HG03432 (cell line): ENCODE measurements at regions not wholly inside any gene's neighbourhood (a gene's known extent, or its start where the extent isn't known, plus 50 kb on each side); places are given as distances from the start of the nearest gene placed in this dataset.
A peak's percentile ranks its signal among the peaks of the same experiment; 100 is the strongest.
"Not testable (repeated sequence)": the region's sequence is repeated elsewhere in the genome, so short reads cannot be mapped to it uniquely, and the experiment has no call there.

Source experiments
- ATAC-seq: cut with Tn5 transposase; IDR thresholded peaks from one replicate; pipeline ENCODE4 v1.9.1; 2021; ENCODE audit warnings: mild to moderate bottlenecking, moderate library complexity; ENCODE audit not compliant: unreplicated experiment

DNA sequence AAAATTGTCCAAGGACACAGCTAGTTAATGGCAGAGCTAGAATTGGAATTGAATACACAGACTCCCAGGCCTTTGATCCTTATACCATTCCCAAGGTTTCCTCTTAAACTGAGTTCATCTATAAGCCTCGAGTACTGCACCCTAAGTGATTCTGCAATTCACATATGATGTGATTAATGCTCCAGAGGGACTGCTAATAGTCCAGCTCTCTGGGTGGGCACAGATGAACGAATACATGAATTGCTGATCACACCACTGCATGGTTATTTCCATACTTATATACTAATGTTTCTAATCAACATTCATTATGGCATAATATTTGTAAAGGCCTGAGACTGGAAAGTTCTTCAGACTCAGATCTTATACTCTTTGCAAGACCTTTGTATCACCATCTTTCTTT, 101.8 kb downstream of the NUFIP1 start:
- no peak for ATAC-seq

DNA sequence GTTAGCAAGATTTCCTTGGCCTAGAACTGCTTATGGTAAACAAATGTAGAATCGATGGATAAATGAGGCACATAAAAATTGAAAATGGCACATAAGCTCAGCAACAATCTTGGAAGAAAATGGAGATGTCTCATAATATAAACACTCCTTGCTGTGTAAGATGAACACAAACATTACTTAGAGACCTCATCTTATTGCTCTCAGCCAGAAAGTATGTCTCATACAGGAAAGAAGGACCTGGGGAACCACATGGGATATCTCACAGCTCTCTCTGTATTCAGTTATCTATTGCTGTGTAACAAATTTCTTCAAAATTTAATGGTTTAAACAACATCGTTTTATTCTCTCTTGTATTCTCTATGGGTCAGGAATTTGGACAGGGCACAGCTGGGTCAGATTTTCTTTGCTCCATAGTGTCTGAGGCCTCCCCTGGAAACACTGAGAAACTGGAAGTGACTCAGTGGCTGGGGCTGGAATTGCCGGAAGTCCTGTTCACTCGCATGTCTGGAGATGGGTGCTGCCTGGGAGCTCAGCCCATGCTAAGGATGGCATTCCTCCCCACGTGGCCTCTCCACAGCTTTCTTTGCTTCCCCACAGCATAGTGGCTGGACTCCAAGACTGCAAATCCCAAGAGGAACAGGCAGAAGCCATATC, 105.1 kb downstream of the NUFIP1 start:
- no peak for ATAC-seq

DNA sequence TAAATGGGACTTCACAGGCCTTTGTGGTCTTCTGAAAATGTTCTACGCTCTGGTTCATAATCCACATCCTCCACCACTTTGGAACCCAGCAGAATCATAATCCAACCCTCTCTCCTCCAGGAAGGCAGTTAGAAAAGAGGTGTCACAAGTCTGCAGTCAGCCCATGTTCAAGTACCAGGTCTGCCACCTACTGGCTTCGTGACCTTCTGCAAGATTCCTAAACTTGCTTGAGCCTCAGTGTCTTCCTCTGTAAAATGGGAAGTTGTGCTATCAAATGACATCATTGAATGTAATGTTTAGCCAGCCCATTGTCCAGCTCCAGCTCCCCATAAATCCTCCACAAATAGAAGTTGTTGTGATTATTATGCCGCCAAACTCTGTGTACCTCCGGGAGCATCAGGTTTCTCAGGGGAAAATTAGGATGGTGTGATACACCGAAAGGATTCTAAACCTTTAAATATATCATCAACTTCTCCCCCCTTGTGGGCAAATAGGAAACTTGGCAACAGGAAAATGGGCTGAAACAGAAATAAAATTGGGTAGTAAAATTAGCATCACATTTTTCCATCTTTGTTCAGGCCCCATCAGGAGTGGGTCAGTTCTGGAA, 109.7 kb downstream of the NUFIP1 start:
- ATAC-seq = no peak

DNA sequence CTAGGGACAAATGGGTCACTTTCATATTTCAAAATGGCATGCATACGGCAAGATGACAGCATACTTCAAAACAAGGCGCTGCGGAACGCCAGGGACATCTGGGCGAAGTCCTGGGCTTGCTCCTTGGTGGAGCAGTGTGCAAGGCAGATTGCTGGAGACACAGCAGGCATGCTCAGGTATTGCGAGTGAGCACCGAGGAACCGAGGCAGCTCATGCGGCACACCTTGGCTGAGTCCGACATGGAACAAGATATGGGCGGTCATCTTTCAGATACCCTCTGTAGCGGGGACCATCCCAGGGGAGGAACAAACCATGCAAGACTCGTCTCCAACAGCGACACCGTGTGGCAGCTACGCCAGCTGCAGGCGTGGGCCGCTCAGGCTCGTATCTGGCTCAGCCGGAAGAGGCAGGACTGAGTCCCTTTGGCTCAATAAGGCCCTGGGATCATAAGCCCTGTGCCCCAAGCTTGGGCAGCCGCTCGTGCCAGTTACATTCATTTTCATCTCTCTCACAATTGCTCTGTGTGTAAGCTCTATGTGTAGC, 112.4 kb downstream of the NUFIP1 start:
- ATAC-seq = no peak

DNA sequence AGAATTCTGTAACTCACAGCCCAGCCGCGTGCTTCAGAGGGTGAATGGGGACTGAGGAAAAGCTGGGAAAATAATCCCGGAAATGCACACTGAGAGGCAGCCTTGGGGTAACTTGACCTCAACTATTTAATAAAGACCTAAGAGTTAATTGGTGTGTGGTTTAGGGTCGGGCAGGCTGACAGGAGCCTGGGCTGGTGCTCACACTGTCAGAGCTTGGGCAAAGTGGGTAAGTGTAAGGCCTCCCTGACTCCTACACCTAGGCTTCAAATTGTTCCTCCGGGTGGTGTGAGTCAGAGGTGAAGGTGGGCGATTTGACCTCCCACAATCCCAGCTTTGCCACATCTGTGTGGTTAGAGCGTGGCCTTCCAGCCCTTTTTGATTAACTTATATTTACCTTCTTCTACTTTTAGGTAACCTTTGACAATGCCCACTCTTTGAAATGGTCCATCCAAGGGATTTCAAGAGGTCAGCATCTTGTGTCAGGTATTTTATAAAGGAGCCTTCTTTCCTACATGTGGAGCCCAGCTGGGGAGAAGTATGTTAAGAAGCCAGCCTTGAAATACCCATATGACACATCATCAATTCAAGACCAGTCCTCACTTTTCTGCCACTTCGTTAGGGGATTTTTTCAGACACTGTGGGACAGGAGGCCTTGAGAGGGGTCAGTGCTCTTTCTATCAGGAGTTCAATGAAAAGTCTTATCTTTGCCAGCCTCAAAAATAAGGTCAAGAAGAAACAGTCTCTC, 114.2 kb downstream of the NUFIP1 start:
- no peak for ATAC-seq

DNA sequence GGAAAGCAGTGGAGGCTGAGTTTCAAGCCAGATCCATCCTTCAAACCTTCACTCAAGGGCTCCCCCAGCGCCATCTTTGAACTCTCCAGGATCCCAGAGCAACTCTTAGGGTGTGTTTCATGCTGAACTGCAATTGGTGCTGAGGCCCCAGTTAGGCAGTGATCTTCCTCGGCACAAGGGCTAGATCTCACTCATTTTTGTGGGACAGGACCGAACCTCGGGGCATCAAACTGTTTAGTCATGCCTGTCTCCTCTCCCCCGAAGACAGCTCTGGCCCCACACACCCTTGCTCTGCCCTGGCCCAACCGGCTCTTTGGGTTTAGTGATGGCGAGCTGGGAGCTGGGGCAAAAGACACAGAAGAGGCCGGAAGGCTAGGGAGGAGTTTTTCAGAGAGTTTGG, 115.1 kb downstream of the NUFIP1 start:
- no peak for ATAC-seq

DNA sequence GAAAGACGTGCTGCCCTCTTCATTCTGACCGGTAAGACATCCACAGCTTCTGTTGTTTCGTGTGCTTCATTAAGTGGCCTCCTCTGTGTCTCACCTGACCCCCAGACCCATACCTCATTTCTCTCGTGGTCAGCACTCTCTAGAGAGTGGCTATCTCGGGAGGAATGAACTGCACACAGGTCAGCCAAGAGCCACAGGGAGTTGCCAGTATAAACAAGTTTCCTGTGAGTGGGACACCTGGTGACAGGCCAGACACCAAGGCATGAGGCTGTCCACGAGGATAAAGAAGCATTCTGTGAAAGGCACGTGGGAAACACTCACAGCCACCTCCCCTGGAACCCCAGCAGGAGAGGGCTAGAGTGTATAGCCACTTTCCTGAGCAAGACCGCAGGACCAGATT, 115.8 kb downstream of the NUFIP1 start:
- ATAC-seq = no peak

DNA sequence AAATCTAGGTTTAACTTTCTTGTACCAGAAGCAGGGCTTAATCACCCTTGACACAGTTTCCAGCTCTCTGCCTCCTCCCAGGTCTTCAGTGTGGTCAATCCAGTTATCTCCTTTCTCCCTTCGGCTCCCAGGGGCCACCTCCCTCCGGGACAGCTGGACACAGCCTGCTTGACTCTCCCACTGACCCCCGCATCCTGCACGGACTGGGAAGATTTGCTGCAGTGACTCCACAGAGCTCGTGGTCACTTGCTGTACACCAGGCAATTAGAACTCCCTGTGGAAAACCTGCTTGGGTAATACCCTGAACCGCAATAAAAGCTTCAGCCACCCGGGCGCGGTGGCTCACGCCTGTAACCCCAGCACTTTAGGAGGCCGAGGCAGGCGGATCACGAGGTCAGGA, 116.5 kb downstream of the NUFIP1 start:
- ATAC-seq = no peak

DNA sequence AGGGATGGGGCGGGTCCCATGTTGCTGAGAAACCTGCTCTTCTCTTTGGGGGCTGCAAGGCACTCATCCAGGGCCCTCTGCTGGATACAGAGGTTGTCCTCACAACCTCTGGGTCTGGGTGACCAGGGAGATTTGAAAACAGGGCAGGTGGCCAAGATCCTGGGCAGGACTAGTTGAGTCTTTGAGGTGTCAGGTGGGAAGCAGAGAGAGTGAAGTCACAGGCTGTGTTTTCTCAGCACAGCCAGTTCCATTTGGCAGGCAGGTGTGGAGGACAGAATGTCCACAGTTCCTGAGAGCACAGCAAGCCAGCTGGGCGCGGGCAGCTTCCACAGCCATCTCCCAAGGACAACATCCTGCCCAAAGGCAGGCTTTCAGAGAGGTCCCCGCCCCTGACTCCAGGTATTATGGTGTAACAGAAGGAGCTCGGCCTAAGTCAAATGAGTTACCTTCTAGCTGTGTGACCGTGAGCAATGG, 118.8 kb downstream of the NUFIP1 start:
- ATAC-seq = no peak

DNA sequence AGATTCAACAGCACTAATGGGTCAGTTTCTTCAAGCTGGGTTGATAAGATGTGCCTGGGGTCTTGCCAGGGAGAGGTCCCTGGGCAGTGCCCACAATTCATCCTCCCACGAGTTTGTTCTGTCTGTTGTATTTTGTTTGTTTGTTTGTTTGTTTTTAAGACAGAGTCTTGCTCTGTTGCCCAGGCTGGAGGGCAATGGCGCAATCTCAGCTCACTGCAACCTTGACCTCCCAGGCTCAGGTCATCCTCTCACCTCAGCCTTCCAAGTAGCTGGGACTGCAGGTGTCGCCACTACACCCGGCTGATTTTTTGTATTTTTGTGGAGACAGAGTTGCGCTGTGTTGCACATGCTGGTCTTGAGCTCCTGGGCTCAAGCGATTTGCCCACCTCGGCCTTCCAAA, 120.1 kb downstream of the NUFIP1 start:
- no peak for ATAC-seq

DNA sequence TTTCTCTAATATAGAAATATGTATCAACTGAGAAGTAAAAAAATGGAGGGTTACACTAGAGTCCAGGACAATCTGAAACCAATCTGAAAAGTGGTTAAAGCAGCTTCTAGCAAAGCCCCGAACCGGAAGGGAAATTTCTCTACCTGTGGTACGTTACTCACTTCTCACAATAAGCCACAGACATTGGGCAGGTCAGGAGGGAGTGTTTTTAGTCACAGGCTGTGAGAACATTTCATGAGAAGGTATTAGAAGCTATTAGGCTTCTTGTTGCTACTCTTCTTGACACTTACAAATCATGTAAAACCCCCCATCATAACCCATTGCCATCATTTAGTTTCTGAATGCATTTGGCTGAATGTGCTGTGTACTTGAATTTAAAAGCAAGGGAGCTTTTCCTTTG, 120.9 kb downstream of the NUFIP1 start:
- ATAC-seq = peak; percentile 91

DNA sequence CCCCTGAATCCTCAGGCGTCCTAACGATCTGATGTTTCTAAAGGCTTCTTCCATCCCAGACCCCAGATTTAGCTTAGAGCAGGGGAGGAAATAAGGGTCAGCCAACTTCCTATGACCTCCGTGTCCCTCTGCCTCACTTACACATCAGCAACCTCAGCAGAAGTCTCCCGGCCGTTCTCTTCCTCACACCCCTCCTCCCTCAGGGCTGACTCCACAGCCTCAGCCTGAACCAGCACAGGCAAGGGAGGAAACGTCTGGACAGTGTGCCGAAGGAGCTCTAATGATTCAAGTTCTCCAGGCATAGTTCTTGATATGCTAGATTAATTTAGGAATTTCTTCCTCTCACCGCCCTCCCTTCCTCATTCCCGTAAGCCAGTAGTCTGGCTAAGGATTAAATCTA, 121.4 kb downstream of the NUFIP1 start:
- no peak for ATAC-seq

DNA sequence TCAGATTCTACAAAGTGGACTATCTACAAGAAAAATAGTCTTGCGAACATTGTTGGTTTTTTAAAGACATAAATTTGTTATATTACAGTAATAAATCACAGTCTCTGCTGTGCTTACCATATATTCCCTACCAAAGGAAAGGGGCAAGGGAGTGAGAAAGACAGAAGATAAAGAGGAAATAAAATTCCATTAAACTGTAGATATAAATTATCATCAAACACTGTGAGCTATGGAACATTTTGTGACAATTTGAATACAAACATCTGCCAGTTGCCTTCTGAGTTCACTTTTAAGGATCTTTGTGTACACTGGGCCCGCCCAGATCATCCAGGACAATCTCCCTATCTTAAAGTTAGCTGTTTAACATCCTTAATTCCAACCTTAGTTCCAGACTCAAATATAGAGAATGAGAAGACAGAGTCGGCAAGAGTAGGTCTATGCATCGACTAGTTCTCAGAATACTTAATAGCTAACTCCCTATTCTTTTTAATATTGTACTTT, 122.8 kb downstream of the NUFIP1 start:
- ATAC-seq = no peak

DNA sequence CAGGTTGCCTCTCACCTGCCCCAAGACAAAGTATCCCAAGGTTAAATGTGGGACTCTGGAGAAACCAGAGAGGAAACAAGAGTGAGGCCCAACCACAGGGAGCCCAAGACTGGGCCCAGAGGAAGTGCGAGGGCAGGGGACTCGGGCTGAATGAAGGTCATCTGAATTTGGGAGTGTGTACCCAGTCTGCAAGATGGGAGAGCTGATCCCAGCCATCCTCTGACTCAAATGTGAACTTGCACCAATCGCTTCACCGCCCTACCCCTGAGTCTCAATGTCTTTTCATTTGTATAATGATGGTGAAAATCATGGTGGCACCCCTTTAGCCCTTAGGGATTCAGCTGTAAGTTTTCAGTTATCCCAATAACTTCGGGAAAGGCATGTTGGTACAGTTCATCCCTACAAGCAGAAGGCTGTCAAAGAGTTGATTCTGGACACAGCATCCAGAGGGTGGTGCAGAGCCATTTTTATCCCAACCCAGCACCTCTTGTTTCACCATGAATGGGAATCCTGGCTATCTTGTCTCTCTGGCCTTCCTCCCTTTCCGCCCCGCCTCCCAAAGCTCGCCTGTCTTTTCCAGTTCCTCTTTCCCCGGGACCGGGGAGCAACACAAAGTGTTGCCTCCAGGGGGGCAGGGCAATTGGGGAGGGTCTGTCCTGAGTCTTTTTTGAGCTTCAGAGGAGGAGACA, 123.4 kb downstream of the NUFIP1 start:
- no peak for ATAC-seq

DNA sequence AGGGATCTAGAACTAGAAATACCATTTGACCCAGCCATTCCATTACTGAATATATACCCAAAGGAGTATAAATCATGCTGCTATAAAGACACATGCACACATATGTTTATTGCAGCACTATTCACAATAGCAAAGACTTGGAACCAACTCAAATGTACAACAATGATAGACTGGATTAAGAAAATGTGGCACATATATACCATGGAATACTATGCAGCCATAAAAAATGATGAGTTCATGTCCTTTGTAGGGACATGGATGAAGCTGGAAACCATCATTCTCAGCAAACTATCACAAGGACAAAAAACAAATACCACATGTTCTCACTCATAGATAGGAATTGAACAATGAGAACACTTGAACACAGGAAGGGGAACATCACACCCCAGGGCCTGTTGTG, 125.6 kb downstream of the NUFIP1 start:
- ATAC-seq = not testable (repeated sequence)

DNA sequence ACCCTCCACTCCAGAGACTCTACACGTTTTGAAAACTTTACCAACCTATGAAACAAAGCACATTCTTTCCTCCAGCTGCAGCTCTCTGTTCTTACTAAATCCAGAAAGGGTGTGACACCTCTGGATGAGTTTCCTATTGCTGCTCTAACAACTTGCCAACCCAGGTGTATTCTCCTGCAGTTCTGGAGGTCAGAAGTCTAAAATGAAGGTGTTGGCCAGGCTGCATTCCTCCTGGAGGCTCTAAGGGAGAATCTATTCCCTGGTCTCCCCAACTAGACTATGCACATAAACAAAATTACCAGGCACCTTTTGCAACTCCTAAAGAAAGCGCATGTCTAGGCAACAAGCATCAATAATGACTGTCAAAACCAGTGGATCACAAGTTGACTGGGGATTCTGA, 128.8 kb downstream of the NUFIP1 start:
- ATAC-seq = no peak

DNA sequence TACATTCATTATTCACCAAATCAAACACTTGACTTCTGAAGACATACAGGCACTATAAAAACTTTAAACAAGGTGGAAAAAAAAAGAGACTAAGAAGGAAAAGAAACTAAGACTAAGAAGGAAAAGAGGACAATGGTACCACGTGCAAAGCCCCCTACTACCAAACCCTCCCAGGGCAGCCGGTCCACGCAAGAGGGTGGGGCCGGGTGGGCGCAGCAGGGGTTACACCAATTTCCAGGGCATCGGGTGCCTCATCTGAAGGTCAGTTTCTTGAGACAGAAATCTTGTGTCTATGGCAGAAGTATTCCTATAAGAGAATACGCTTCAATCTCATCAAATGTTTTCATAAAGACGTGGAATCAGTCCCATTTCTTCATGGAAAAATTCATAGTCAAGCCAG, 131.5 kb downstream of the NUFIP1 start:
- no peak for ATAC-seq

DNA sequence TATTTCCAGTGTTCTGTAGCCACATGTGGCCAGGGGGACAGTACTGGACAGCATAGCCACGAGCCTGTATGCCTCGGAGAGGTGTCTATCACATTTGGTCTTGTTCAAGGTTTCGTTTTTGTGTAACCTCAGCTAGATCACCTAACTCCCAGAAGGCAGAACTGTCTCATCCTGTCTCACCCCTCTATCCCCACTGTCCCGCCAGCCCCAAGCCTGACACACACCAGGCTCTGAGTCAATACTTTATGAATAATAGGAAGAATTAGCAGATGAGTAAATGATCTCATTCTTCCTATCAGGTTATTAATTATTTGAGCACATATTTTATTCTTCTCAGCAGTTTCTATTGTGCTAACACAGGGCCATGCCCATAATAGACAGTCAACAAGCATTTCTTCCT, 132.2 kb downstream of the NUFIP1 start:
- ATAC-seq = no peak

DNA sequence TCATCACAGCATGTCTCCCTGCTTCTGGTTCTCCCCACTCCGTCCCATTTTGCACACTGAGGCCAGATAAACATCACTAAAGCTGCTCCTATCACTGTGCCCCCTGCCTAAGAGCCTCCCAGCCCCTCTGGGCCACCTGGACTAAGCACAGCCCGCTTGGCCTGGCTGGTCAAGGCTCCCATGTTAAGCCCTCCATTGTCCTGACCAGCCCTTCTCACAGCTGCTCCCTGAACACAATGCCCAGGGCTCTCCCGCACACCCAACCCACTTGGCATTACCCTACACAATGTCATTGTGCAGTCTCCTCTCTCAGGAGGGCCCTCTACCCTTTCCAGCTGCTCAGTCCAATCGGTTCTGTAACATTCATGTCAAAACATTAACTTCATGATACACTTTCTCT, 133.4 kb downstream of the NUFIP1 start:
- no peak for ATAC-seq

DNA sequence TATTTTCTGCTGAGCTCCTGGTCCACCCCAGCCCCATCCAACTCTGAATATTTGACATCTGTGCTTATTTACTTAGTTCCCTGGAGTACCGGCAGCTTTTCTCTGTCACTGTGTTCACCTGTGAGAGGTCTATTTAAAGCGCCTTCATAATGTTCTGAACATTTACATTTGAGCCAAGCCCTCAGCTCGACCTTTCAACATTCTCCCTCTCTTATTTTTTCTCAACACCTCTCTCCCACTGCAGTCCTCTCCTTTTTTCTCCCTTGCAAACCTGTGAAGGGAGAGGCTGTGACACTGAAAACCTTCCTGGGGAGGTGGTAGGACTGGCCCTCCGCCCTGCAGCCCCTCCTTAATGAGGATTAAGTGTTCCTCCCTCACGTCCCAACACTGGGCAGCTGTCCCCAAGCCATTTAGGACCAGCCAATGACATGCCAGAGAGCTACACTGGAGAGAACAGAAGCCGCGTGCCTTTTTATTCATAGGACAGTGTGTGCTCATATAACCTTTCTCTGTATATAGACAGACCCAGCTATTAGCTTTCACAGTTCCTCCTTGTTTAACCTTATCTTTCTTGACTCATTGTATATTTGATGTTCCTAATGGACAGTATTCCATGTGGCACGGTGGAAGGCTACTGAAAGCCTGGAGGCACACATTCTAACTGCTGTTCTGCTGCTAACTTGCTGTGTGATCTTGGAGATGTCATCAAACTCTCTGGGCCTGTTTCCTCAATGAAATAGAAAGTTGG, 134.8 kb downstream of the NUFIP1 start:
- ATAC-seq = no peak
